Mesendoderm (in vitro differentiated cells): ENCODE measurements at regions not wholly inside any gene's neighbourhood (a gene's known extent, or its start where the extent isn't known, plus 50 kb on each side); places are given as distances from the start of the nearest gene placed in this dataset.

ENCODE experiments used
- DNase-seq: peaks from one replicate; pipeline ENCODE4 v3.0.0; 2013
- H2AK5ac ChIP-seq: 2 replicates; pipeline ENCODE4 v1.6.1; 2013; ENCODE audit warnings: low read length, inconsistent platforms
- H2BK120ac ChIP-seq: 2 replicates; pipeline ENCODE4 v1.6.1; 2013; ENCODE audit warnings: low read depth, mild to moderate bottlenecking, low read length, moderate library complexity, mixed read lengths
- H2BK15ac ChIP-seq: replicated peaks from 2 replicates; pipeline ENCODE4 v1.6.1; 2013; ENCODE audit warnings: low read depth, mild to moderate bottlenecking, moderate library complexity
- H2BK5ac ChIP-seq: 2 replicates; pipeline ENCODE4 v1.6.1; 2013; ENCODE audit warnings: low read length, inconsistent platforms
- H3K18ac ChIP-seq: 2 replicates; pipeline ENCODE4 v1.6.1; 2013; ENCODE audit warnings: mild to moderate bottlenecking, low read length, mixed read lengths
- H3K23ac ChIP-seq: one replicate; pipeline ENCODE4 v1.6.1; 2013; ENCODE audit warnings: low read length
- H3K27ac ChIP-seq: 2 replicates; pipeline ENCODE4 v1.5.1; 2013; ENCODE audit warnings: low read depth, mild to moderate bottlenecking, inconsistent platforms, low read length, moderate library complexity
- H3K27me3 ChIP-seq: 2 replicates; pipeline ENCODE4 v1.6.1; 2013; ENCODE audit warnings: low read length, control low read depth, mild to moderate bottlenecking, inconsistent platforms; ENCODE audit not compliant: insufficient read depth, poor library complexity
- H3K36me3 ChIP-seq: 2 replicates; pipeline ENCODE4 v1.6.1; 2013; ENCODE audit warnings: low read length, inconsistent platforms; ENCODE audit not compliant: control insufficient read depth, insufficient read depth
- H3K4ac ChIP-seq: one replicate; pipeline ENCODE4 v1.6.1; 2013; ENCODE audit warnings: low read depth, mild to moderate bottlenecking, low read length, moderate library complexity
- H3K4me1 ChIP-seq: 2 replicates; pipeline ENCODE4 v1.6.1; 2013; ENCODE audit warnings: low read depth, low read length, inconsistent platforms; ENCODE audit not compliant: control insufficient read depth
- H3K4me2 ChIP-seq: 2 replicates; pipeline ENCODE4 v1.6.1; 2013; ENCODE audit warnings: low read length
- H3K4me3 ChIP-seq: 2 replicates; pipeline ENCODE4 v1.5.1; 2013; ENCODE audit warnings: mild to moderate bottlenecking, low read length
- H3K56ac ChIP-seq: one replicate; pipeline ENCODE4 v1.6.1; 2013; ENCODE audit warnings: low read length
- H3K79me1 ChIP-seq: 2 replicates; pipeline ENCODE4 v1.6.1; 2013; ENCODE audit warnings: low read length, inconsistent platforms
- H3K79me2 ChIP-seq: 2 replicates; pipeline ENCODE4 v1.6.1; 2013; ENCODE audit warnings: mild to moderate bottlenecking, low read length; ENCODE audit not compliant: control insufficient read depth, insufficient read depth
- H3K9ac ChIP-seq: 2 replicates; pipeline ENCODE4 v1.6.1; 2013; ENCODE audit warnings: low read length, inconsistent platforms
- H4K5ac ChIP-seq: one replicate; pipeline ENCODE4 v1.6.1; 2013; ENCODE audit warnings: low read length
- H4K8ac ChIP-seq: one replicate; pipeline ENCODE4 v1.6.1; 2013; ENCODE audit warnings: low read depth, mild to moderate bottlenecking, control low read depth, low read length, moderate library complexity
- WGBS: extraction: QIAGEN DNeasy Blood & Tissue Kit; methylation state at CpG from one replicate; pipeline ENCODE4 v1.1.7; 2013; ENCODE audit warnings: low lambda C conversion rate, missing lambda C conversion rate; ENCODE audit not compliant: insufficient coverage; ENCODE audit errors: extremely low coverage; 5-methylcytosine and 5-hydroxymethylcytosine counted together

DNA sequence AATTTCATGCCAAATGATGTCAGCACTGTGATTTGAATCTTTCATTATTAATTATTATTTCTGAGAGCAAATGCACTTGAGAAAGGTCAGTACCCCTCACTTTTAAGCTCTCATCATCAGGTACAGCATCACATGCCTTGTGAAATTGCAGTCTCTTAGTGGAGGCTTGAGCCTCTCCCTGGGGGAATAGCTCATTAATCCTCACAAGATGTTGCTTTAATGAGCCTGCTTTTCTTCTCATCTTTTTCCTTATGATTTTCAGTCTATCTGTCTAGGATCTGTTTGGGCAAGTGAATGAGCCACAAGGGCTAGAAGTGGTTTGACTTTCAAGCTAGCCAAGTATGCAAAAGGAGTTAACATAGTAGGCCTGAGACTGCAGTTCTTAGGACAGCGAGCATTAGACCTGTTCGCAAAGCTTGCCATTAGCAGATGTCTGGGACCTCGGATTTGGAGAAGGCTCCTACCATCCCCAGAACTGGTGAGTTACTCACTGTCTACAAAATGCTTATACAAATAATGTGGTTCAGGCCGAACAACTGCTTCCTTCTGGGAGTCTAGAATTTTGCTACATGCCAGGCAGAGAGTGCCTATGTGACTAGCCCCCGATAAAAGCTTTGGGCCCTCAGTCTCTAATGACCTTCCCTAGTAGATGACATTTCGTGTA, 174.5 kb downstream of the IL15 start:
- Histone ChIP-seq H3K27me3 (no peaks in the 10 kb centered on the region), H3K79me2 (no peaks in the 10 kb centered on the region), H3K79me1 (no peaks in the 10 kb centered on the region), H3K23ac (no peak overlapping the region), H3K18ac (no peak overlapping the region), H2BK15ac (no peak overlapping the region), H2BK5ac (no peak overlapping the region), H2AK5ac (no peak overlapping the region), H3K36me3 (no peaks in the 10 kb centered on the region), H3K27ac (no peak overlapping the region), H3K4me2 (no peak overlapping the region), H2BK120ac (no peak overlapping the region), H3K56ac (no peak overlapping the region), H3K4ac (no peak overlapping the region), H4K5ac (no peak overlapping the region), H3K9ac (no peak overlapping the region), H4K8ac (no peak overlapping the region), H3K4me3 (no peak overlapping the region), H3K4me1 (no peaks in the 10 kb centered on the region)
- no peak for DNase-seq
- no CpG with 5 or more reads among the region's 6 CpGs for WGBS

DNA sequence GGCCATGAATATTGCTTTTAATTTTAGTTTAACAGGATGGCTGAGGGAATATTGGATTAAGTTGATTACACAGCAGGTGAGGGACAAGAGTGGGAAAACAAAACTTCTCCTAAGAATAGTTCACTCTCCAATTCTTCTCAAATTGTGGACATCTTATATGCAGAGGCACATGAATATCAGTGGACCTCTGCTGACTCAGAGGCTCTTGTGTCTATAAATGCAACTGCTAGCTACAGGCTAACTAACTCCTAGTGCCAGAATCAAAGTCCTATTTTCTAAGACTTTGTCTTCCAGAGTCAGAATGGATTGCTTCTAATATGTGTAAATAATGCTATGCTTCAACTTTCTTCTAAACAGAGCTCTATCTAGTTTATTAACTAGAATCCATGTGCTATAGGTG, 175.8 kb downstream of the IL15 start:
- Histone ChIP-seq H3K4me2 (no peak overlapping the region), H3K4me3 (no peak overlapping the region), H2AK5ac (no peak overlapping the region), H4K5ac (no peak overlapping the region), H4K8ac (no peak overlapping the region), H3K18ac (no peak overlapping the region), H3K79me1 (no peaks in the 10 kb centered on the region), H3K79me2 (no peaks in the 10 kb centered on the region), H2BK15ac (no peak overlapping the region), H3K9ac (no peak overlapping the region), H3K27ac (no peak overlapping the region), H3K4me1 (no peaks in the 10 kb centered on the region), H3K4ac (no peak overlapping the region), H3K27me3 (no peaks in the 10 kb centered on the region), H3K23ac (no peak overlapping the region), H2BK5ac (no peak overlapping the region), H2BK120ac (no peak overlapping the region), H3K56ac (no peak overlapping the region), H3K36me3 (no peaks in the 10 kb centered on the region)
- no peak for DNase-seq

DNA sequence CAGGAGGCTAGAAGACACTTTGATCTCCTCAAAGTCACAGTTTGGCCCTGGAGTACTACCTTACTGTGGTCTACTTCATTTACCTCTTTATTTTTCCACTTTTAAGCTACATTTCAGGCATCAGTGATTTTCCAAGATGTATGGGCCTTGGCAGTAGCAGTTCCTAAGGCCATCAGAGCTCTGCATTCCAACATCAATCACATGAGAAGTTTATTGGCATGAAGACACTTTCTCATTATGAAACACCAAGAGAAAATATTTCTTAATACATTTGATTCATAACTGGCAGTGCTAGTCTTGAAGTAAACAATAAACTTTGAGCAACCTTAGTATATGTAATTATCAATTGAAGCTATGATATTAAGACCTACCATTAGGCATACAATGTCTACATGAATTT, 178.1 kb downstream of the IL15 start:
- Histone ChIP-seq H2BK15ac (no peak overlapping the region), H3K18ac (no peak overlapping the region), H2BK120ac (no peak overlapping the region), H3K4me3 (no peak overlapping the region), H3K23ac (no peak overlapping the region), H3K4me1 (no peaks in the 10 kb centered on the region), H4K5ac (no peak overlapping the region), H2BK5ac (no peak overlapping the region), H3K4me2 (no peak overlapping the region), H3K56ac (no peak overlapping the region), H3K4ac (no peak overlapping the region), H4K8ac (no peak overlapping the region), H2AK5ac (no peak overlapping the region), H3K27me3 (no peaks in the 10 kb centered on the region), H3K27ac (no peak overlapping the region), H3K79me2 (no peaks in the 10 kb centered on the region), H3K9ac (no peak overlapping the region), H3K79me1 (no peaks in the 10 kb centered on the region), H3K36me3 (no peaks in the 10 kb centered on the region)
- DNase-seq, result no peak

DNA sequence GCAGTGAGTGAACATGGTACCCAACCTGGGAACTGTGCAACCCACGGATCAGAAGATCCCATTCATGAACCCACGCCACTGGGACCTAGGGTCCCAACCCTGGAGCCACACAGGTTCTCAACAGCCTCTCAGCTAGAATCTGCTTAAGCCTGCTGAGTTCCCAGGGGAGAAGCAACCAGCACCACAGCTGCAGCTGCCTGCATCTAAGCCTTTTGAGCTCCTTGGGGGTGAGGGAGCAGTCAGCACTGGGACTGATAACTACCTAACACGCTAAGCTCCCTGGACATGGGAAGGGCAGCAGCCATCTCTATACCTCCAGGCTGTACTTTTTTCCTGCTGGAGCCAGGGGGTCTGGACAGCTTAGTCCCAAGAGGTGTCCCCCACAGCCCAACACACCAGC, 179.3 kb downstream of the IL15 start:
- Histone ChIP-seq H3K27ac (no peak overlapping the region), H3K79me2 (no peaks in the 10 kb centered on the region), H3K36me3 (no peaks in the 10 kb centered on the region), H2BK120ac (no peak overlapping the region), H3K79me1 (no peaks in the 10 kb centered on the region), H2BK15ac (no peak overlapping the region), H3K27me3 (no peaks in the 10 kb centered on the region), H2AK5ac (no peak overlapping the region), H3K9ac (no peak overlapping the region), H2BK5ac (no peak overlapping the region), H4K8ac (no peak overlapping the region), H3K18ac (no peak overlapping the region), H3K23ac (no peak overlapping the region), H3K4ac (no peak overlapping the region), H3K4me2 (no peak overlapping the region), H3K56ac (no peak overlapping the region), H4K5ac (no peak overlapping the region), H3K4me1 (no peaks in the 10 kb centered on the region), H3K4me3 (no peak overlapping the region)
- DNase-seq, result no peak
- WGBS, result no CpG with 5 or more reads among the region's 3 CpGs

DNA sequence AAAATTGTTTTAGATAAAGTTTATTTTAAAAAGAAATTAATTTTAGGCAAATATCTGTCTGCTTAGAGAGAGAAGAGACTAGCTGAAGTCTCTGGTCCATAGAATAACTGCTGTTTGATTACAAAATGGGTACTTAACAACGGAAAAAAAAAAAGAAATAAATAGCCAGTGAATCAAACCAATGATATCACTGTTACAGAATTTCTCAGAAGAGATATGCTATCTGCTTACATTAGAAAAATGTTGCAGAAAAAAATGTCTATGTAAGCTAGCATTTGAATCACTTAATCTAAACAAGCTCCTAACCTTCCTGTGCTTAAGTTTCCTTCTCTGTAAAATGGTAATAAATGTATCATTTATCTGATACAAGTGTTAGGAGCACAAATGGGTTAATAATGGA, 189.9 kb downstream of the IL15 start:
- Histone ChIP-seq H2AK5ac (no peak overlapping the region), H3K79me2 (no peaks in the 10 kb centered on the region), H4K8ac (no peak overlapping the region), H3K18ac (no peak overlapping the region), H3K4ac (no peak overlapping the region), H2BK120ac (no peak overlapping the region), H3K27me3 (no peaks in the 10 kb centered on the region), H3K23ac (no peak overlapping the region), H3K4me2 (no peak overlapping the region), H2BK5ac (no peak overlapping the region), H2BK15ac (no peak overlapping the region), H3K9ac (no peak overlapping the region), H3K27ac (no peak overlapping the region), H3K56ac (no peak overlapping the region), H3K79me1 (no peaks in the 10 kb centered on the region), H3K4me1 (no peaks in the 10 kb centered on the region), H3K36me3 (no peaks in the 10 kb centered on the region), H3K4me3 (no peak overlapping the region), H4K5ac (no peak overlapping the region)
- no peak for DNase-seq
- no CpG with 5 or more reads among the region's 1 CpG for WGBS

DNA sequence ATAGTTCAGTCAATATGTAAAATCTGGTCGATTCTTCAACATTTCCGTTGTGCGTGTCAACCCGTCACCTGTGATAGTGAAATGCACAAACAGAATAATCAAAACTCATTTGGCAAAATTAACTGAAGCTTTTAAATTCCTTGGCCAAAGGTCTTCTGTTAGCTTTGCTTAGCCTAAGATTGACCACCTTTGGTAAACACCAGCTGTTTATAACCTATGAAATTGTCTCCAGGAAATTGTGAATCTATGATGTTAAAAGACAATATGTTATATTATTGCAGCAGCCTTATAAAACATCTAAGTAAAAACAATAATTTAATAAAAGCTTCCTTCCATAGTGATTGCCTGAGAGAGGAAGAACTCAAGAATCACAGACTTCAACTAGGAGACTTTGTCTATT, 196.8 kb downstream of the IL15 start:
- H3K79me1 ChIP-seq, result no peaks in the 10 kb centered on the region
- no peak overlapping the region for H2BK5ac ChIP-seq

More for the DNA sequence above, 196.8 kb downstream of the IL15 start:
- Histone ChIP-seq H3K9ac (no peak overlapping the region), H2BK120ac (no peak overlapping the region), H3K36me3 (no peaks in the 10 kb centered on the region), H3K18ac (no peak overlapping the region), H4K5ac (no peak overlapping the region), H2BK15ac (no peak overlapping the region), H4K8ac (no peak overlapping the region), H3K23ac (no peak overlapping the region), H3K4me1 (no peaks in the 10 kb centered on the region), H3K4me3 (no peak overlapping the region), H3K4ac (no peak overlapping the region), H3K27ac (no peak overlapping the region), H2AK5ac (no peak overlapping the region), H3K79me2 (no peaks in the 10 kb centered on the region), H3K27me3 (no peaks in the 10 kb centered on the region), H3K56ac (no peak overlapping the region), H3K4me2 (no peak overlapping the region)
- no CpG with 5 or more reads among the region's 4 CpGs for WGBS
- no peak for DNase-seq
